Smooth muscle cell (in vitro differentiated cells): ENCODE measurements at regions not wholly inside any gene's neighbourhood (a gene's known extent, or its start where the extent isn't known, plus 50 kb on each side); places are given as distances from the start of the nearest gene placed in this dataset.

Experiments used
- DNase-seq: peaks from one replicate; lab custom pipeline; 2025; ENCODE audit not compliant: unreplicated experiment; lab: John Stamatoyannopoulos, UW
- H2AFZ ChIP-seq: fragments of 200-600 bp; sonication (generic); 2 replicates; pipeline ENCODE4 v1.6.0; 2016; ENCODE audit warnings: antibody characterized with exemption, low read depth, mild to moderate bottlenecking
- H3F3A ChIP-seq: fragments of 200-600 bp; sonication (generic); 2 replicates; pipeline ENCODE4 v1.6.0; 2017; ENCODE audit warnings: antibody characterized with exemption, low read depth
- H3K27ac ChIP-seq: fragments of 200-600 bp; sonication (generic); 2 replicates; pipeline ENCODE4 v1.5.1; 2016; ENCODE audit warnings: low read depth, mild to moderate bottlenecking
- H3K27me3 ChIP-seq: fragments of 200-600 bp; sonication (generic); 2 replicates; pipeline ENCODE4 v1.6.1; 2016; ENCODE audit warnings: low read depth, mild to moderate bottlenecking
- H3K36me3 ChIP-seq: fragments of 200-600 bp; sonication (generic); 2 replicates; pipeline ENCODE4 v1.5.1; 2016; ENCODE audit warnings: low read depth
- H3K4me1 ChIP-seq: fragments of 200-600 bp; sonication (generic); 2 replicates; pipeline ENCODE4 v1.5.1; 2016; ENCODE audit warnings: low read depth
- H3K4me2 ChIP-seq: fragments of 200-600 bp; sonication (generic); 2 replicates; pipeline ENCODE4 v1.6.0; 2016; ENCODE audit warnings: mild to moderate bottlenecking
- H3K4me3 ChIP-seq: fragments of 200-600 bp; sonication (generic); 2 replicates; pipeline ENCODE4 v1.5.1; 2016; ENCODE audit warnings: mild to moderate bottlenecking
- H3K79me2 ChIP-seq: fragments of 200-600 bp; sonication (generic); 2 replicates; pipeline ENCODE4 v1.6.0; 2016; ENCODE audit warnings: low read depth, mild to moderate bottlenecking
- H3K9ac ChIP-seq: fragments of 200-600 bp; sonication (generic); 2 replicates; pipeline ENCODE4 v1.6.0; 2016; ENCODE audit warnings: low read depth
- H3K9me3 ChIP-seq: fragments of 200-600 bp; sonication (generic); replicated peaks from 2 replicates; pipeline ENCODE4 v1.5.1; 2016; ENCODE audit warnings: low read depth
- H4K20me1 ChIP-seq: fragments of 200-600 bp; sonication (generic); 2 replicates; pipeline ENCODE4 v1.6.0; 2016; ENCODE audit warnings: low read depth
- WGBS: methylation state at CpG from one replicate; pipeline ENCODE4 v1.1.7; 2016; ENCODE audit warnings: low lambda C conversion rate; 5-methylcytosine and 5-hydroxymethylcytosine counted together
- TF ChIP-seq, protein P1 (sequence below): fragments of 200-600 bp; sonication (generic); IDR thresholded peaks from 2 replicates; pipeline ENCODE4 v1.5.1; 2017; ENCODE audit warnings: borderline replicate concordance, mild to moderate bottlenecking, antibody characterized with exemption; ENCODE audit not compliant: insufficient read depth, poor library complexity, severe bottlenecking

DNA sequence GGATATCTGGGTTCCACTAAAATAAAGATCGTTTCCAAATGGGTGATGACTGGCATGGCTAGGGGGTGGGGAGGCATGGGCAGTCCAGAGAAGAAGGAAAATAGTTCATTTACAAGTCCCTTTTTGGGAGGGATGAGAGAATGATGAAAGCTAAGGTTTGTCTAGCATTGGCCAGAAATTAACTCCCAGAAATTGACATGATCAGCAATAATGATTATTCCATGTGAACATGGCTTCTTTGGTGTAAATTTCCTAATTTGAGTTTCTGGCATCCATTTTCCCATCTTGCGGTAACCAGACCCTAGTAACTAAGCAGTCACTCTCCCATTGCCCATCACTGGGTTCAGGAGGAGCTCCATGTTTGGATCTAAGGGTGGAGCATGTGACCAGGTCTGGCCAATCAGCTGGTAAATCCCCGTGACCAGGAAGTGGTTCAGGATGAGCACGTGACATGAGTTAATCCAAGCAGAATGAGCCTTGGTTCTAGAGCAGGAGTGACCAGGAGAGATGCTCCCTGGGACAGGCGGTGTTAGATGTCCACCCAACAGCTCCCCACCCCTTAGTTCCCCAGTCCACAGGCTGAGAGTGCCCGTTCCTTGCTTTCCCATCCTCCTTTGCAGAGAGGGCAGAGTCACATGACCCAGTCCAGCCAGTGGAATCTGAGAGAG lies 512.7 kb downstream of the PREX1 start:
- TF ChIP-seq, protein P1, sequence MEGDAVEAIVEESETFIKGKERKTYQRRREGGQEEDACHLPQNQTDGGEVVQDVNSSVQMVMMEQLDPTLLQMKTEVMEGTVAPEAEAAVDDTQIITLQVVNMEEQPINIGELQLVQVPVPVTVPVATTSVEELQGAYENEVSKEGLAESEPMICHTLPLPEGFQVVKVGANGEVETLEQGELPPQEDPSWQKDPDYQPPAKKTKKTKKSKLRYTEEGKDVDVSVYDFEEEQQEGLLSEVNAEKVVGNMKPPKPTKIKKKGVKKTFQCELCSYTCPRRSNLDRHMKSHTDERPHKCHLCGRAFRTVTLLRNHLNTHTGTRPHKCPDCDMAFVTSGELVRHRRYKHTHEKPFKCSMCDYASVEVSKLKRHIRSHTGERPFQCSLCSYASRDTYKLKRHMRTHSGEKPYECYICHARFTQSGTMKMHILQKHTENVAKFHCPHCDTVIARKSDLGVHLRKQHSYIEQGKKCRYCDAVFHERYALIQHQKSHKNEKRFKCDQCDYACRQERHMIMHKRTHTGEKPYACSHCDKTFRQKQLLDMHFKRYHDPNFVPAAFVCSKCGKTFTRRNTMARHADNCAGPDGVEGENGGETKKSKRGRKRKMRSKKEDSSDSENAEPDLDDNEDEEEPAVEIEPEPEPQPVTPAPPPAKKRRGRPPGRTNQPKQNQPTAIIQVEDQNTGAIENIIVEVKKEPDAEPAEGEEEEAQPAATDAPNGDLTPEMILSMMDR: no peak
- no peak overlapping the region for H3K4me2 ChIP-seq
- no peak for DNase-seq

DNA sequence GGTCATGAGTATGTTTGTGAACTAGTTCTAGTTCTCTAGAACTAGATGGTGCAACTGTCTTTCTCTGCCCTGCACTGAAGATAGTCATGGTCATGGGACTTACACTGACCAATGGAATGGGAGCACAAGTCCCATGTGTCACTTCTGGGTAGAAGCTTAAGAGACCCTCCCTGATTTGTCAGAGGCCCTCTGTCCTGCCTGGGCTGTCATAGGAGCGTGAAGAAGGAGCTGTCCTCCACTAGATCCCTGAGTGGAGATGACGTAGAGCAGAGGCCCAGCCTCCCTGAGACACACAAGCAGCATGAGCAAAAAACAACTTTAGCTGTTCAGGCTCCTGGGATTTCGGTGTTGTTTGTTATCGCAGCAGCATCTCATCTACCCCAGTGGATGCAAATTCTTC lies 514.5 kb downstream of the PREX1 start:
- DNase-seq: no peak
- H3K36me3 ChIP-seq: no peaks in the 10 kb centered on the region
- H3K9ac ChIP-seq: no peak overlapping the region
- WGBS: 65% methylated on average over 4 of the region's 4 CpGs
- H4K20me1 ChIP-seq: no peaks in the 10 kb centered on the region
- H3K4me3 ChIP-seq: no peak overlapping the region
- no peak overlapping the region for H3K27ac ChIP-seq
- H3K9me3 ChIP-seq: no peaks in the 10 kb centered on the region
- no peak overlapping the region for H2AFZ ChIP-seq
- TF ChIP-seq, protein P1: no peak
- no peaks in the 10 kb centered on the region for H3F3A ChIP-seq
- H3K79me2 ChIP-seq: no peaks in the 10 kb centered on the region
- H3K4me1 ChIP-seq: no peaks in the 10 kb centered on the region
- no peaks in the 10 kb centered on the region for H3K27me3 ChIP-seq
- no peak overlapping the region for H3K4me2 ChIP-seq

More for the DNA sequence above, 512.7 kb downstream of the PREX1 start:
- H3K36me3 ChIP-seq: no peaks in the 10 kb centered on the region
- H3F3A ChIP-seq: no peaks in the 10 kb centered on the region
- H3K27me3 ChIP-seq: no peaks in the 10 kb centered on the region
- H3K27ac ChIP-seq: no peak overlapping the region
- H4K20me1 ChIP-seq: no peaks in the 10 kb centered on the region
- WGBS: 94% methylated on average over 6 of the region's 6 CpGs
- H3K9me3 ChIP-seq: no peaks in the 10 kb centered on the region
- H3K79me2 ChIP-seq: no peaks in the 10 kb centered on the region
- H3K4me3 ChIP-seq: no peak overlapping the region
- no peak overlapping the region for H2AFZ ChIP-seq
- H3K4me1 ChIP-seq: no peaks in the 10 kb centered on the region
- H3K9ac ChIP-seq: no peak overlapping the region

DNA sequence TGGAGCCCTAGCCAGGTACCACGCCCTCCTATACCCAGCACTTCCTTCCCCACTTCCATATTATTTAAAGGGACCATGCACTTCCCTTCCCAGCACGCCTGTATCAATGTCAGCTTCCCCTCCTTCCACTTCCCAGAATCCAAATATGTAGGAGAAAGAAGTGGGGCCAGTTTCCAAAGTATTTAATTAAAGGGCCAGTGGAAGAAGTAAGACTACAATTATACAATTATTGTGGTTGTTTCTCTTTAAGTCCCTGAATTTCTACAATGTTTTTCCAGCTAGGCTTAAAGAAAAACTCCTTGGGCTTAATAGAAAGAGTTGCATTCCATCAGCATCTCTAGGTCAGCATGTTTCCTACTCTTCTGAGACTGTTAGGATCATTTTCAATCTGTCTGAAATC lies 515.8 kb downstream of the PREX1 start:
- Histone ChIP-seq H4K20me1 (no peaks in the 10 kb centered on the region), H3K36me3 (no peaks in the 10 kb centered on the region), H3K27ac (no peak overlapping the region), H3K9me3 (no peaks in the 10 kb centered on the region), H3K9ac (no peak overlapping the region), H3K4me2 (no peak overlapping the region), H2AFZ (no peak overlapping the region), H3K4me1 (no peaks in the 10 kb centered on the region), H3K4me3 (no peak overlapping the region), H3K27me3 (no peaks in the 10 kb centered on the region), H3K79me2 (no peaks in the 10 kb centered on the region), H3F3A (no peaks in the 10 kb centered on the region)
- DNase-seq: no peak
- WGBS: 84% methylated on average over 2 of the region's 2 CpGs
- TF ChIP-seq, protein P1: no peak

DNA sequence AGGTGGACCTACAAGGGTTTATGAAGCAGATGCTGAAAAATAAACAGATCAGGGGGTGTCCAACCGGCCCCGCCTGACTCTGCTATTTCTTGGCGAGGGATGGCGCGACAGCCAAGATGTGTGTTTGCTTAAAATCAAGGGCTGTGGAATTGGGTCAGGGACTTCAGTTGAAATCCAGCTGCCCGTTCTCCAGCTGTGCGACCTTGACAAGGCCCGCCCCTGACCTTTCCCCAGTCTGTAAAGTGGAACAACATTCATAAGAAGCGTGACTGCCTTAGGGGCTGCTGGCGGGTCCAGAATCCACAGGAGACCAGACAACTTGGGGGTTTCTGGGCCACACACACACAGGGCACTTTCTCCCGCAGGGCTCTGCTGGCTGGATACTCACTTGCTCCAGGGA lies 517.5 kb downstream of the PREX1 start:
- no peak overlapping the region for H3K4me2 ChIP-seq
- TF ChIP-seq, protein P1: no peak
- DNase-seq: no peak
- H3F3A ChIP-seq: no peaks in the 10 kb centered on the region
- H3K79me2 ChIP-seq: no peaks in the 10 kb centered on the region
- H3K9me3 ChIP-seq: no peaks in the 10 kb centered on the region
- WGBS: 94% methylated on average over 11 of the region's 11 CpGs
- H3K27ac ChIP-seq: no peak overlapping the region
- no peaks in the 10 kb centered on the region for H3K4me1 ChIP-seq
- H3K27me3 ChIP-seq: no peaks in the 10 kb centered on the region
- no peak overlapping the region for H3K4me3 ChIP-seq
- H3K9ac ChIP-seq: no peak overlapping the region
- H3K36me3 ChIP-seq: no peaks in the 10 kb centered on the region
- no peaks in the 10 kb centered on the region for H4K20me1 ChIP-seq
- no peak overlapping the region for H2AFZ ChIP-seq
